Endometrium (tissue), 2 donors: ENCODE measurements at regions not wholly inside any gene's neighbourhood (a gene's known extent, or its start where the extent isn't known, plus 50 kb on each side); places are given as distances from the start of the nearest gene placed in this dataset.
A peak's percentile ranks its signal among the peaks of the same experiment; 100 is the strongest.
"Not testable (repeated sequence)": the region's sequence is repeated elsewhere in the genome, so short reads cannot be mapped to it uniquely, and the experiment has no call there.

ENCODE experiments used
- FAIRE-seq: peaks from 2 replicates; lab custom pipeline; 2012; peaks lifted over from hg19 to GRCh38; lab: Jason Lieb, UNC
- donor health status: control.
- donor health status: control.

DNA sequence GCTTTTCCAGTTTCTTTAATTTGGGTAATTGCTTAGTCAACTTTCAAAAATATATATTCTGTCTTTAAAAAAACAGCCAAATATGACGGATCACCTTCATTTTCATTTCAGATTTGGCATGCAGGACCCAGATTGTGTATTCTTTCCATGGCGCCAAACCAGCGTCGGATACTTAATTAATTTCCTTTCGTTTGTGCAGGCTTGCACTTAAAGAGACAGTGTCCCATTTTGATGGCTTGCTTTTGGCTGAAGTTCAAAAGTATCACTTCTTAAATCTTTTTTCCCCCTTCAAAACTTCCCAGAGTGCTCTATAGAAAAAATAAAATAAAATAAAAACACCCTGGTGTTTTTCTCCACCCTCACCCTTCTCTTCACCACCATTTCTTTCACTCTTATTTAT is 394.5 kb upstream of the SOX9 start:
- FAIRE-seq, result no peak

DNA sequence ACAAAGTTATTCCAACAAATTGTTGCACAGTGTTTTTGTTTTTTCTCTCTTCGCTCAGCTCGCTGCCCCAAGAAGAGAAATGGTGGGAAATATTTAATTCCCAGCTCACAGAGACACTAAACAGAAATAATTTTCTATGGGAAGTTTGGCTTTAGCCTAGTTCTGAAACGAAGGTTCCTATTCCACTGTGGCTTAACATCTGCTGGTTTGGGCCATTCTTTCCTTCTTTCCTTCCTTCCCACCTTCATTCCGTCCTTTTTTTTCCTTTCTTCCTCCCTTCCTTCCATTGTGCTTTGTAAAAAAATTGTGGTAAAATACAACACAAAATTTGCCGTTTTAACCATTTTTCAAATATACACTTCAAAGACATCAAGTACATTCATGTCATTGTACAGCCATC is 393.5 kb upstream of the SOX9 start:
- no peak for FAIRE-seq

DNA sequence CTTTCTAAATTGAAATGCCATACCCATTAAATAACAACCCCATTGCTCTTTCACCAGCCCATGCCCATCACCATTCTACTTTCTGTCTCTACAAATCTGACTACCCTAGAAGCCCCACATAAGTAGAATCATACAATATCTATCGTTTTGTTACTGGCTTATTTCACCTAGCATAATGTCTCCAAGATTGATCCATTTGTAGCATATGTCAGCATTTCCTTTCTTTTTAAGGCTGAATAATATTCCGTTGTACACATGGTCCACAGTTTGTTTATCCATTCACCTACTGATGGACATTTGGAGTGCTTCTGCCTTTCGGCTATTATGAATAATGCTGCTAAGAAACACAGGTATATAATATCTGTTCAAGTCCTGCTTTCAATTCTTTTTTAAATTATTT is 393.1 kb upstream of the SOX9 start:
- FAIRE-seq, result no peak

DNA sequence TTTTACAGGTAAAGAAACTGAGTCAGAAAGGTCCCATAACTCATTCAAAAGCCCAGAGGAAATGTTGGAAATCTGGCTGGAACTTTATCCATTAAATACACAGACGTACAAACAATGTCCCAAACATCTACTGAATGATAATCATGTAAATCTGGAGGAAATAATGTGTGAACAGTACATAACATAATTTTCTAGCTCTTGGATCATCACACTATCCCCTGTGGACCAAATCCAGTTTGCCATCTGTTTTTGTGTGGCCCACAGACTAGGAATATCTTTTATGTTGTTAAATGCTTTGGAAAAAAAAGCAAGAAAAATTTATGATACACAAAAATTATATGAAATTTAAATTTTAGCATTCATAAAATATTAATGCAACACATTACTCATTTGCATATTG is 389.9 kb upstream of the SOX9 start:
- no peak for FAIRE-seq

DNA sequence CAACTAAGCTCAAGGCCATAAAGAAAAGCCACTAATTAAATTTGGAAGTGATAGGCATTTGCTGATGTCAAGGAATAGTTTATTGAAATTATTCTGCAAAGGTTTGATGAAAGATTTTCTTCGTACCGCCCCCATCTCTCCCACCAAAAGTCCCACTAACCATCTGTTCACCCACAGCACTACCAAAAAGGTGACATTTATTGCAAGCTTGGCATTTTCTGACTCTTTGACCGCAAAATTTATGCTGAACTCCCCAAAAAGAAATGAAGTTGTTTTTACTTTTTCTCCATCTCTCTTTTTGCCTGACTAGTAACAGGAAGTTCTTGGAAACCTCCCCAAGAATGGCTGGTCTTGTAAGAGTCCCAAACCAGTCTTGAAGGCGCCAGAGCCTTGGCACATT is 384.9 kb upstream of the SOX9 start:
- FAIRE-seq, result no peak

DNA sequence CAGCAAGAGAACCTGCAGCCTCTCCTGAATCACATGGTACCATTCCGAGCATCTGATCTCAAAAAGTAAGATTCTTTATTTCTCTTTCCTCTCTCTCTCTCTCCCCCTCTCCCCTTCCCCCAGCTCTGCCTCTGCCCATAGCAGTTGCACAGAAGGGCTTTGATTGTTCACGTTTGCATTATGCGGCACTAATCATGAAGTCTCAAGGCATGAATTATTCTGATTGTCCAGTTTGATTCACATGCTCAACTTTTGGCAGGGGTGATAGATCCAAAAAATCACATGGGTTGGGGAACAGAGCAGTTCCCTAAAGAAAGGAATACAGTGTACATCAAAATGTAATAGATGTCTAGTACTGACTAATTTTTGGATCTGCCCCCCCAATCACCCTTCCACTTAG is 380.0 kb upstream of the SOX9 start:
- no peak for FAIRE-seq

DNA sequence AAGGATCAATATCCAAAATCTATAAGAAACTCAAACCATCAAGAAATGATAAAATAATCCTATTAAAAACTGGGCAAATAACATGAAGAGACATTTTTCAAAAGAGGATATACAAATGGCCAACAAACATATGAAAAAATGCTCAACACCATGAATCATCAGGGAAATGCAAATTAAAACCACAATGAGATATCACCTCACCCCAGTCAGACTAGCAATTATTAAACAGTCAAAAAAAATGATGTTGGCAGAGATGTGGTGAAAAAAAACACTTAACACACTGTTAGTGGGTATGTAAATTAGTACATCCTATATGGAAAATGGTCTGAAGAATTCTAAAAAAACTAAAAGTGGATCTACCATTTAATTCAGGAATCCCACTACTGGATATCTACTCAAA is 379.0 kb upstream of the SOX9 start:
- FAIRE-seq, result no peak

DNA sequence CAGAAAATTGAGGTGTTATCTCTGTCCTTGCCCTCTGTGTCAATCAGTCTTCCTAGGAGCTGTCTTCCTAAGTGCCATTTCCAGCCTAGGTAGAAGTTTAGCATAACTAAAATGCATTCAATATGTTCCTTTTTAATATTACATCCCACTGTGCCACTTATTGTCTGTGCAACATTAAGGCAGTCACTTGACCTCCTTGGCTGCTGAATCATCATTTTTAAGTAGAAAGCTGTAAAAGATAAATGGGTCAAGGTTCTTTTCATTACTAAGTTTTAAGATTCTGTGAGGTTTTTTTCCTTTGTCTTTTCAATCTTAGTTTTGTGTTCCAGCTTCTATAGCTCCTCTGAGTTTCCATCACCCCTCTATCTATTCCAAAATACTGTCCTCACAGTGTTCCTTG is 371.9 kb upstream of the SOX9 start:
- FAIRE-seq, result no peak

DNA sequence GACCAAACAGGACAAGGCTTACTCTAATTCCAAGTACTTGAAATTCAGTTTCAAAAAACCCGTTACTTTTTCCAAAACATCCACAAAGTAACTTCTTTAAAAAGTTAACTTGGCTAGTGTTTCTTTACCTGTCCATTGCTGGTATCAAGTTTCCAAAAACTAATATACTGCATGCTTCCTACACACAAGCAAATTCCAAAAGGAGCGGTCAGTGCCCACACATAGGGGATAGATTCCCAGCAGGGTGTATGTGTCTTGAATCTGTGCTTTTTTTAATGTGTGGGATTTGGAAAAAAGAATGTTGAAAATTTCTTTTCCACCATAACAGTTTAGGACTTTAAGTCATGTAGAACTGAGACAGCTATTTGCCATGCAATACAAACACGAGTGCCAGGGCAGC is 367.8 kb upstream of the SOX9 start:
- FAIRE-seq, result no peak

DNA sequence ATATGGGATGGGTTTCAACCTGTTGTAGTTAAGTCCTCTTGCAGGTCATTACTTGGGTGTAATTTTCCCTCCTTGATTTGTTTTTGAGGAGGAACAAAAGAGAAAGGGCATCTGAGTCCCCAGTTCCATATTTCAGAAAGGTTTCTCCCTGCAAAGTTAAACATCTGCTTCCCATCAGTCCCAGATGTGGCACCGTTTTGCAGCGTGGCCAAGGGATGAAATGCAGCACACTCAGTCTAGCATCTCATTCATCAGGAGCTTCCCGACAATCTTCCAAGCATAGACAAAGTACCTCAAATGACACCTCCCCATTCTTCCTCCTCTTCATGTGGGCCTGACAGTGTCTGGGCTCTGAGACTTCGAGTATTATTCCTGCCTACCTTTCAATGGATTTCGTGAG is 363.7 kb upstream of the SOX9 start:
- FAIRE-seq, result no peak

DNA sequence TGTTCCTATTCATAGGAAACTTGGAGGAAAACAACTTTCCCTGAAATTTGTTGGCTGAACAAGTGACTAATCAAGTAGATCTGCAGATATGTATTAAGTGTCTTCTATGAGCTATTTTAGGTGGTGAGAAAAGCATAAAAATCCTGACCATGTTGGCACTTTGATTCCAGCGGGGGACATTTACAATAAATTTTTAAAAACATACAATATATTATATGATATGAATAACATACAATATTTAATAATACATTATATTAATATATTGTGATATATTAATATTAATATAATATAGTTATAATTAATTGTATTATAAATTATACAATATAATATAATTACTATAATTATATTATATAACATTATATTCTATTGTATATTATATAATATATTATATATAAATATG is 362.9 kb upstream of the SOX9 start:
- peak; percentile 92 for FAIRE-seq

DNA sequence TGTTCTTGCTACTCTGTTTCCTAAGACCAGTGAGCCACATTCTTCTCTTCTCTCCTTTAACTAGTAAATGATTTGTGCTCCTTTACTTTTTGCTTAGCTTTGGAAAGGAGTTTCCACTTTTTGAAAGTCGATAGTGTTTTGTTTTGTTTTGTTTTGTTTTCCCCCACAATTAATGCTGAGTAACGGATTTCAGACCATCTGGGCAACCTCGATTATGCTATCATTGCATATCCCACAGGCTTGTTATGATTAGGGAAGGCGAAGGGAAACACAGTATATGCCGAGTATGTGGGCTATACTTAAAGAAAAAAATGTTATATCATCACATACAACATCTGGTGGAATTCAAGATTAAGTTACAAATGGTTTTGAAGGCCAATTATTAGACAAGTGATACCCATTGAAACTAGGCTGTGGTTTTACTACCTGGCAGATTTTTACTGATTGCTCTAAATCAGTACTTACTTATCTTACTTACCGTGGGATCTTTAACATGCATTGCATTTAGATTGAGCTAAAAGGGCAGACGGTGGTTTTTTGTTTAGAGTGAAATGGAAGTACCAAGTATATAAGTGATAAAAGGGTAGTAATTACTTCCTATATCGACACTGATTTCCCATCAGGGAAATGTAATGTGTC is 361.3 kb upstream of the SOX9 start:
- FAIRE-seq, result no peak

DNA sequence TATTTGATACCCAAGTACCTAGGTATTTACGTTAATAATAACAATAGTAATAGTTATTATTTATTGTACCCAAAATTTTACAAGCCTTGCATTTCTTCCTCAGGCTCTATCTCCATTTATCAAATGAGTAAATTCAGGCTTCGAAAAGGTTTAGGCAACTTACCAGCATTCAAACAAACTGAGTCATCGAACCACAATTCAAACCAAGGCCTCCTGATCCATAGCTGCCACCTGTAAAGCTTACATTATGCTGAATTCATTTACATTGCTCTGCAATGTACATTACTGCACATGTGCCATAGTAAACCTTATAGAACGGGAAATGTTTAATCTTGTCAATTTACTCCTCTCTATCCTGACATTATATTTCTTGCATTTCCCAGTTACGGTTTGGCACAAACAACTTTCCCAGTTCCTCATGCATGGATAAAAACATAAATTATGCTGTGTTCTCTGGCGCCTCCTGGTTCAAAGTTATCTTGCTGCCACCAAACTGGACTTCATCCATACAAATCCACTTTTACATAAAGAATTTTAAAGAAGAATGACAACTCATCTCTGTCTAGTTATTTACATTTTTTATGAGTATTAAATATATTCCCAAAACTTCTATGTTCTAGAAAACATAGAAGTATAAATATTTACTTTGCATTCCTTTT is 360.6 kb upstream of the SOX9 start:
- FAIRE-seq, result no peak

DNA sequence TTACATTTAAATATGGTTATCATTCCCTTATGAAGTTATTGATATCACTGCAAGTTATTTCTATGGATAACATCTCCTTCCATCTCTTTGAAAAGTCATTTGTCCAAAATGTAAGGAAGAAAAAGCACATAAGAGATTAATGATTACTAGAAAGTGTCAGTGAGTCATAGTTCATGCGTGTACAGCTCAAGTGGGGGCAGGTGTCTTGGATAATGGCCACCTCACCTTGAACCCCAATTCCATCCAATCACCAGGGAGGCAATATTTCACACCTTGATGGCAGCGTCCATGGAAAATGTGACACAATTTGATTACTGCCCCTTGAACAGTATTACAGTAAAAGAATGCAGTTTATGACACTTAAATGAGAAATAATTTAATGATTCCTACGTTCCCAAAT is 358.3 kb upstream of the SOX9 start:
- no peak for FAIRE-seq

DNA sequence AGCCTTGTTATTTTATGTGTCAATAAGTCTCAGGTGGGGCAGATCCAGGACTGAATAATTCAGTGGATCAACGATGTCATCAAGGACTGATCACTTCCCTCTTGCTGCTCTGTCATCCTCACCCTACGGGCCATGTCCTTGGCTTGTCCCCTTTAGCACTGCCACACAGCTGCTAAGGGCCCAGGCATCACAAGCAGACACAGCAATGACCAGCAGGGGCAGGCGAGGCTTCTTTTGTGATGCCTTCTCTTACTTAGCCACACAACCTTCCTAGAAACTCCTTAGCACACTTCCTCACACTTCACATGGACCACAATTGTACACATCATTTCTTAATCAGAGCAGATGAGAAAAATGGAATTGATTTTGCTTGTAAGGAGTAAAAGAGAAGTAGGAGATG is 356.3 kb upstream of the SOX9 start:
- FAIRE-seq, result no peak

DNA sequence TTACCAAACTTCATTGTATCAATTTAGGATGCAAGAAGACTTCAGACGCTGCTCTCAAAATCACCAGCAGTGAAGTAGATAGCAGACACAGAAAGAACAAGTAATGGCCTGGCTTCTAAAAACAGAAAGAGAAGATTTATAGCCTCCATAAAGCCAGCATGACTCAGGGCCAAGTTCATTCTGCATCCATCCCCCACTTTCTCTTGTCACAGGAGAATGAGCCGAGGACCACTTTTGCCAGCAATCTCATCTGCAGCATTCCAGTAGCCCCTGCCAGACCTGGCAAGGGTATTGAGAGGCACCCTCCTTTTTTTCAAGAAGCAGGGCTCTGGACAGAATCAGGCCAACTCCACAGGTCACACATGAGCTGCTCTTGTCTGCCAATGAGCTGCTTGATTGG is 355.4 kb upstream of the SOX9 start:
- FAIRE-seq, result no peak

DNA sequence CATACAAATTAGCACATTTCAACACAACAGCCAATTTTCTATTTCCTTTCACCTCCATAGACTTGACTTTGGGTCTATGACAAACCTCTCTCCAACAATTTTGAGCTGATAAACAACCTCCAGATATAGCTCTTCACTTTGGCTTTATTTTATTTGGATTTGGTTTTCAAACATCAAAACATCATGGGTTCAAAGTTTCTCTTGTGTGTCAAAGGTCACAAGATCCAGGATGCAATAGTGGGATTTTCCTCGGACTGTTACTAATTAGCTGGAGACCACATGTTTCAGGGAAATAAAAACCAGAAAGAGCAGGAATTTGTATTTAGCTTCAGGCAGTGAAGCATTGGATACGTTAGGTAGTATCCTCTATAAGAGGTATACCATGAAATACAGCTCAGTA is 351.0 kb upstream of the SOX9 start:
- FAIRE-seq, result no peak

DNA sequence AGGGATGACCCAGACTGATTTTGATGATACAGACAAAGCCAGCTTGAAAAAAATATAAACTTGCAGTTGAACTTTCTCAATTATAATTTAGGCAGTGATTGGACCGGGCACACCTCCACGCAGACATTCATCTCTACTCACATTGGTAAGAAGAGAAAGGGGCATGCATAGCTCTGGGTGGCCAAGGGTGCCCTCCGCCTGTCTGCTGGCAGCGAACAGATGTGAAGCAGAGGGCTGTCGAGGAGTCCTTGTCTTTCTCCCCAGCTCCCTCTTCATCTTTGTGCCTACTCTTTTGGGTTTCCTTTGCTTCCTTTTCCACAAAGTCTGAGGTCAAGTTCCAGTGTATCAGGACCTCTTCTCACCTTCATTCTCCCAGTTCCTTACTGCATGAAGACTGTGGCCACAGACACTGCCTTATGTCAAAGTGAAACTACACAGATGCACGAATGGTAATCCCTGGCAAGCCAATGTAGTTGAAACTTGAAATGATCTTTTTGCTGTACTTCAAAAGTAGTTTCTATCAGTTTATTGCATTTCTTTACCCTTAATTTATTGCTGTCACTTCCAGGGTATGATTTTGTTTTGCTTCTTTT is 343.7 kb upstream of the SOX9 start:
- no peak for FAIRE-seq

DNA sequence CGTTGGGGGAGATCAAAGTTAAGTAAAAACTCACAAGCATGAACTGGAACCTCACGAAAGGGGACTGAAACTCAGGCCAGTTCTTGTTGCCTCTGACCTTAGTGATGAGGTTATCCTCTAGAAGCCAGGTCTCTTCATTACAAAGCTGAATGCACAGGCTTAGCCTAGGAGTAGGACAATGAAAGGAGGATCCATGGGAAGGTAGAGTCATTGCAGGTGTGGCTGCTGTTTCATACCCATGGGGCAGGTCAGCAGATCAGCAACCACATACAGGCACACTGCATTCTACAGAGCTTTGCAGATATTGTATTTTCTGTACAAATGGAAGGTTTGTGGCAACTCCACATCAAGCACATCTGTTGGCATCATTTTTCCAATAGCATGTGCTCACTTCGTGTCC is 341.3 kb upstream of the SOX9 start:
- FAIRE-seq, result no peak

DNA sequence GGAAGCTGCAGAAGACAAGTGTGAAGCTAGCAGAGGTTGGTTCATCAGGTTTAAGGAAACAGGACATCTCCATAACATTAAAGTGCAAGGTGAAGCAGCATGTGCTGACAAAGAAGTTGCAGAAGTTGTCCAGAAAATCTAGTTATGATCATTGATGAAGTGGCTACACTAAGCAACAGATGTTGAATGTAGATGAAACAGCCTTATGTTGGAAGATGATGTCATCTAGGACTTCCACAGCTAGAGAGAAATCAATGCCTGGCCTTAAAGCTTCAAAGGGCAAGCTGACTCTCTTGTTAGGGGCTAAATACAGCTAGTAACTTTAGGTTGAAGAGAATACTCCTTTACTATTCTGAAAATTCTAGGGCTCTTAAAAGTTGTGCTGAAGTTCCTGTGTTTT is 340.2 kb upstream of the SOX9 start:
- FAIRE-seq, result no peak

DNA sequence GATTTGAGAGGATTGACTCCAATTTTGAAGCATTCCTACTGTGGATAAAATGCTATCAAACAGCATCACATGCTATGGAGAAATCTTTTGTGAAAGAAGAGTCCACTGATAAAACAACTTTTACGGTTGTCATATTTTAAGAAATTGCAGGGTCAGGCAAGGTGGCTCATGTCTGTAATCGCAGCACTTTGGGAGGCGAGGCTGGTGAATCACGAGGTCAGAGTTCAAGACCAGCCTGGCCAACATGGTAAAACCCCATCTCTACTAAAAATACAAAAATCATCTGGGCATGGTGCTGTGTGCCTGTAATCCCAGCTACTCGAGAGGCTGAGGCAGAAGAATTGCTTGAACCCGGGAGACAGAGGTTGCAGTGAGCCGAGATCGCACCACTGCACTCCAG is 338.8 kb upstream of the SOX9 start:
- FAIRE-seq, result not testable (repeated sequence)

DNA sequence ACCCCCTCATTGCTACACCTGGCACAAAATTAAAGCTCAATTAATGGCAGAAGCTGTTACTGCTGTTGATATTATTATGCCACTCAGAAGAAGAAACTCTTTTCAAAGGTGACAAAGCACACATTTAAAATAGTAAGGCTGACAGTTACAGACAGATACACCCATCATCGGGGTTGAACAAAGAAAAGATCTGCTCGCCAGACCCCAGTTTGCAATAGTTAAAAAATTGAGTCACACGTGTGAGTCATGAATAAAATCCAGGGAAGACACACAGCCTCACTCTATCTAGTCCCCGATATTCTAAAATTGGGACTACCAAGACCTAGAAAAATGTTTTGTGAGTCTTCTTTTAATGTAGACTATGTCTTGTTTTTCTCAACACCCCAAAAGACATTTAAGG is 330.0 kb upstream of the SOX9 start:
- FAIRE-seq, result no peak

DNA sequence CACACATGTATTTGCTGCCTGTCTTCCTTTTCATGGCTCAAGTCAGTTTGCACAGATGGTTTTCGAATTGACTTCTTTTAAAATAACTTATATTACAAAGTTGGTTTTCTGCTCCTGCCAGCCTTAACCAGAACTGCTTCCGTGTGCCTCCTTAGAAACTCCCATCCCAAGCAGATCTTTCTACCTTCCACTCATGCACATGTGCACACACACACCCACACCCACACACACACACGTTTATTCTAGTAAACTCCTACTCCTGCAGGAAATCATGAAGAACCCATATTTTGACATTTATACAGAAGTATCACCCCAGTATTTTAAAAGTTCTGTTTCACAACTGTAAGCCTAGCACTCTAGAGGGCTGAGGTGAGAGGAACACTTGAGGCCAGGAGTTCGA is 329.5 kb upstream of the SOX9 start:
- FAIRE-seq, result no peak

DNA sequence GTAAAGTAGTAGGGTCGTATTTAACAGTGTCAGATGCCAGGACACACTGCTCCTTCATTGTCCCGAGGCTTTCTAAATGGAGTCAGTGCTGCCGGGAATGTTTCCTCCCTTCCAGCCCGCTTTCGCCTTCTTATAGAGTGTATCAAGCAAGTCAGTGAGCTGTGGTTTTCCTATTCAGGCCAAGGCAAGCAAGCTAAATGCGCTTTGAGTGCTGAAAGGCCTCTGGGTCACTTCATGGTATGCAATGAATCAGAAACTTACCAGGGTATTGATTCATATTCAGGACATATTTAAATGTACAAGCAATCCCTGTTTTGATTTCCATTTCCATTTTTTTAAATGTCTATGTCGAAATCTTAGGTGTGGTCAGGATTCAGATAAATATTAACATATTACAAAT is 327.9 kb upstream of the SOX9 start:
- FAIRE-seq, result no peak
